ENCODE measurements at regions not wholly inside any gene's neighbourhood (a gene's known extent, or its start where the extent isn't known, plus 50 kb on each side); places are given as distances from the start of the nearest gene placed in this dataset.

DNA sequence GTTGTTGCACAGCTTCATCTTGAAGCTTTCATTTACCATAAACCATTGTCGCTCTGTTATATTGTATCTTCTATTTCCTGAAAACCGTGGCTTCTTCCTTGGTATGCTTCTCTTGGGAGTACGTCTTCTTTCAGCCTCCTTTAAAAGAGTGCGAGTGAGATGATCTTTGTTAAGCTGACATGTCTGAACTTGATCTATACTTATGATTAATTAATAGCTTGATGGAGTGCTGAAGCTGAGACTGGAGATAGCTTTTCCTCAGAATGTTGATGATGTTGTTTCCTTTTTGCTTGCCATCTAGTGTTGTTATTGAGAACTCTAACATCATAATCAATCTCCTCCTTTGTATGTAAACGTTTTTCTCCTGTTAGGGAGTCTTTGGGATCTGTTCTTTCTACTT is 529.3 kb upstream of the SPRY2 start:
- TF ChIP-seq, protein P1, sequence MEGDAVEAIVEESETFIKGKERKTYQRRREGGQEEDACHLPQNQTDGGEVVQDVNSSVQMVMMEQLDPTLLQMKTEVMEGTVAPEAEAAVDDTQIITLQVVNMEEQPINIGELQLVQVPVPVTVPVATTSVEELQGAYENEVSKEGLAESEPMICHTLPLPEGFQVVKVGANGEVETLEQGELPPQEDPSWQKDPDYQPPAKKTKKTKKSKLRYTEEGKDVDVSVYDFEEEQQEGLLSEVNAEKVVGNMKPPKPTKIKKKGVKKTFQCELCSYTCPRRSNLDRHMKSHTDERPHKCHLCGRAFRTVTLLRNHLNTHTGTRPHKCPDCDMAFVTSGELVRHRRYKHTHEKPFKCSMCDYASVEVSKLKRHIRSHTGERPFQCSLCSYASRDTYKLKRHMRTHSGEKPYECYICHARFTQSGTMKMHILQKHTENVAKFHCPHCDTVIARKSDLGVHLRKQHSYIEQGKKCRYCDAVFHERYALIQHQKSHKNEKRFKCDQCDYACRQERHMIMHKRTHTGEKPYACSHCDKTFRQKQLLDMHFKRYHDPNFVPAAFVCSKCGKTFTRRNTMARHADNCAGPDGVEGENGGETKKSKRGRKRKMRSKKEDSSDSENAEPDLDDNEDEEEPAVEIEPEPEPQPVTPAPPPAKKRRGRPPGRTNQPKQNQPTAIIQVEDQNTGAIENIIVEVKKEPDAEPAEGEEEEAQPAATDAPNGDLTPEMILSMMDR (IDR thresholded peaks at IDR 0.05; ENCODE audit: insufficient read depth, low read length): no peak
- TF ChIP-seq, protein P2, sequence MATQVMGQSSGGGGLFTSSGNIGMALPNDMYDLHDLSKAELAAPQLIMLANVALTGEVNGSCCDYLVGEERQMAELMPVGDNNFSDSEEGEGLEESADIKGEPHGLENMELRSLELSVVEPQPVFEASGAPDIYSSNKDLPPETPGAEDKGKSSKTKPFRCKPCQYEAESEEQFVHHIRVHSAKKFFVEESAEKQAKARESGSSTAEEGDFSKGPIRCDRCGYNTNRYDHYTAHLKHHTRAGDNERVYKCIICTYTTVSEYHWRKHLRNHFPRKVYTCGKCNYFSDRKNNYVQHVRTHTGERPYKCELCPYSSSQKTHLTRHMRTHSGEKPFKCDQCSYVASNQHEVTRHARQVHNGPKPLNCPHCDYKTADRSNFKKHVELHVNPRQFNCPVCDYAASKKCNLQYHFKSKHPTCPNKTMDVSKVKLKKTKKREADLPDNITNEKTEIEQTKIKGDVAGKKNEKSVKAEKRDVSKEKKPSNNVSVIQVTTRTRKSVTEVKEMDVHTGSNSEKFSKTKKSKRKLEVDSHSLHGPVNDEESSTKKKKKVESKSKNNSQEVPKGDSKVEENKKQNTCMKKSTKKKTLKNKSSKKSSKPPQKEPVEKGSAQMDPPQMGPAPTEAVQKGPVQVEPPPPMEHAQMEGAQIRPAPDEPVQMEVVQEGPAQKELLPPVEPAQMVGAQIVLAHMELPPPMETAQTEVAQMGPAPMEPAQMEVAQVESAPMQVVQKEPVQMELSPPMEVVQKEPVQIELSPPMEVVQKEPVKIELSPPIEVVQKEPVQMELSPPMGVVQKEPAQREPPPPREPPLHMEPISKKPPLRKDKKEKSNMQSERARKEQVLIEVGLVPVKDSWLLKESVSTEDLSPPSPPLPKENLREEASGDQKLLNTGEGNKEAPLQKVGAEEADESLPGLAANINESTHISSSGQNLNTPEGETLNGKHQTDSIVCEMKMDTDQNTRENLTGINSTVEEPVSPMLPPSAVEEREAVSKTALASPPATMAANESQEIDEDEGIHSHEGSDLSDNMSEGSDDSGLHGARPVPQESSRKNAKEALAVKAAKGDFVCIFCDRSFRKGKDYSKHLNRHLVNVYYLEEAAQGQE (IDR thresholded peaks at IDR 0.05; ENCODE audit: insufficient replicate concordance, low read depth): no peak

Data from HL-60 (cell line).